WTC11 (cell line): ENCODE measurements at regions not wholly inside any gene's neighbourhood (a gene's known extent, or its start where the extent isn't known, plus 50 kb on each side); places are given as distances from the start of the nearest gene placed in this dataset.

Experiments used
- ATAC-seq: fragments of 200-7000 bp; cut with Tn5 transposase; 2 replicates; pipeline ENCODE4 v1.10.0; 2021; ENCODE audit warnings: mild to moderate bottlenecking, moderate library complexity
- CTCF ChIA-PET: fragments of 300-600 bp; sonication (Branson Sonifier 250); formaldehyde crosslinking; loops from one replicate; lab custom pipeline; 2021; ENCODE audit warnings: antibody characterized with exemption; lab: Charles Lee
- POLR2A ChIA-PET: fragments of 350-600 bp; sonication (Branson Sonifier 250); formaldehyde crosslinking; loops from one replicate; lab custom pipeline; 2021; ENCODE audit warnings: antibody characterized with exemption; lab: Charles Lee
- DNase-seq: peaks from one replicate; pipeline ENCODE4 v3.0.0; 2021; ENCODE audit warnings: low spot score
- H3K27ac Mint-ChIP-seq: 2 replicates; pipeline ENCODE4 v1.8.0; 2021; ENCODE audit warnings: mixed read lengths
- H3K27me3 Mint-ChIP-seq: 2 replicates; pipeline ENCODE4 v1.8.0; 2021; ENCODE audit warnings: low read depth, mild to moderate bottlenecking, moderate library complexity, mixed read lengths
- H3K36me3 Mint-ChIP-seq: 2 replicates; pipeline ENCODE4 v1.8.0; 2021; ENCODE audit warnings: mixed read lengths
- H3K4me1 Mint-ChIP-seq: 2 replicates; pipeline ENCODE4 v1.8.0; 2022; ENCODE audit warnings: mixed read lengths
- H3K4me3 Mint-ChIP-seq: 2 replicates; pipeline ENCODE4 v1.8.0; 2021; ENCODE audit warnings: mild to moderate bottlenecking, moderate library complexity, mixed read lengths
- H3K9me3 Mint-ChIP-seq: 2 replicates; pipeline ENCODE4 v1.8.0; 2021; ENCODE audit warnings: mixed read lengths
- ETV6 ChIP-seq: sonication (generic); formaldehyde crosslinking; IDR thresholded peaks from 2 replicates; pipeline ENCODE4 v1.8.1; 2022; ENCODE audit warnings: mild to moderate bottlenecking, missing genetic modification reagents
- FOXJ3 ChIP-seq: sonication (generic); formaldehyde crosslinking; IDR thresholded peaks from 2 replicates; pipeline ENCODE4 v1.9.0; 2021; ENCODE audit warnings: missing genetic modification reagents, mild to moderate bottlenecking, borderline replicate concordance
- FOXK1 ChIP-seq: sonication (generic); formaldehyde crosslinking; IDR thresholded peaks from 2 replicates; pipeline ENCODE4 v1.8.0; 2022; ENCODE audit warnings: mild to moderate bottlenecking, moderate library complexity, missing genetic modification reagents
- GRHL2 ChIP-seq: fragments of 250-450 bp; sonication (Bioruptor Pico); IDR thresholded peaks from 2 replicates; pipeline ENCODE4 v1.8.0; 2022; ENCODE audit warnings: mild to moderate bottlenecking, moderate library complexity; ENCODE audit not compliant: insufficient replicate concordance, severe bottlenecking
- MYBL2 ChIP-seq: sonication (generic); formaldehyde crosslinking; IDR thresholded peaks from 2 replicates; pipeline ENCODE4 v1.8.1; 2023; ENCODE audit warnings: mild to moderate bottlenecking, moderate library complexity, missing genetic modification reagents
- NR3C1 ChIP-seq: sonication (generic); formaldehyde crosslinking; conservative IDR thresholded peaks from 2 replicates; pipeline ENCODE4 v1.8.1; 2023; ENCODE audit warnings: low read depth, mild to moderate bottlenecking, missing genetic modification reagents
- SP1 ChIP-seq: sonication (generic); formaldehyde crosslinking; conservative IDR thresholded peaks from 2 replicates; pipeline ENCODE4 v1.8.1; 2022; ENCODE audit warnings: missing genetic modification reagents
- ZNF138 ChIP-seq: sonication (generic); formaldehyde crosslinking; conservative IDR thresholded peaks from 2 replicates; pipeline ENCODE4 v1.8.1; 2022; ENCODE audit warnings: mild to moderate bottlenecking, moderate library complexity, missing genetic modification reagents
- ZNF219 ChIP-seq: sonication (generic); formaldehyde crosslinking; IDR thresholded peaks from 2 replicates; pipeline ENCODE4 v1.8.0; 2023; ENCODE audit warnings: missing genetic modification reagents, mild to moderate bottlenecking, borderline replicate concordance
- ZNF232 ChIP-seq: sonication (generic); formaldehyde crosslinking; IDR thresholded peaks from 2 replicates; pipeline ENCODE4 v1.8.0; 2022; ENCODE audit warnings: mild to moderate bottlenecking, missing genetic modification reagents
- ZNF263 ChIP-seq: sonication (generic); formaldehyde crosslinking; IDR thresholded peaks from 2 replicates; pipeline ENCODE4 v1.8.1; 2022; ENCODE audit warnings: low read depth, mild to moderate bottlenecking, moderate library complexity, missing genetic modification reagents
- ZNF671 ChIP-seq: fragments of 250-450 bp; sonication (Bioruptor Pico); IDR thresholded peaks from 2 replicates; pipeline ENCODE4 v1.8.0; 2021; ENCODE audit warnings: mild to moderate bottlenecking
- TF ChIP-seq, protein P1 (sequence below): sonication (generic); formaldehyde crosslinking; IDR thresholded peaks from 2 replicates; pipeline ENCODE4 v1.8.0; 2022; ENCODE audit warnings: missing genetic modification reagents
- TF ChIP-seq, protein P2 (sequence below): sonication (generic); formaldehyde crosslinking; IDR thresholded peaks from 2 replicates; pipeline ENCODE4 v1.8.0; 2023; ENCODE audit warnings: missing genetic modification reagents
- TF ChIP-seq, protein P3 (sequence below): sonication (generic); formaldehyde crosslinking; IDR thresholded peaks from 2 replicates; pipeline ENCODE4 v1.8.0; 2022; ENCODE audit warnings: mild to moderate bottlenecking, missing genetic modification reagents
- TF ChIP-seq, protein P4 (sequence below): sonication (generic); formaldehyde crosslinking; conservative IDR thresholded peaks from 2 replicates; pipeline ENCODE4 v1.8.1; 2023; ENCODE audit warnings: mild to moderate bottlenecking, low read depth, missing genetic modification reagents, moderate library complexity
- TF ChIP-seq, protein P5 (sequence below): sonication (generic); formaldehyde crosslinking; IDR thresholded peaks from 2 replicates; pipeline ENCODE4 v1.8.0; 2022; ENCODE audit warnings: mild to moderate bottlenecking, missing genetic modification reagents
- TF ChIP-seq, protein P6 (sequence below): fragments of 250-450 bp; sonication (Bioruptor Pico); conservative IDR thresholded peaks from 2 replicates; pipeline ENCODE4 v1.9.0; 2021; ENCODE audit warnings: mild to moderate bottlenecking

DNA sequence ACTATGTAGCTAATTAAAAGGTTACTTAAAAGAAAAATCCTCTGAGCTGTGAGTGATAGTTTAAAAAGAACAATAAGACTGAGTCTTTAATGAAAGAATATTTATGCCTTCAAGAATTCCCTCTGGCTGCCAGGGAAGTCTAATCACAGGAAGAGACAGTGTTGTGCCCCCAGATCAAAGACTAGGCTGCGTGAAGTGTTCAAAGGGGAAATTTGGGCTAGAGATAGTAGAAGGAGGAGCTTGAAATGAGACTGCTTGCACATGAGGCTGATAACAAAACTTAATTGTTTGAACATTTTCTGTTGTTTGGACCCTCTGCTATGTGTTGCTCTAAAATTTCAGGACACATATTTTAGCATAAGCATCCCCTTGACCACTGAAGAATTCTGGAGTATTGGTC, 99.7 kb upstream of the MTNR1B start:
- ATAC-seq (no peak), DNase-seq (no peak)
- Mint-ChIP-seq H3K4me1 (0 out of 2 replicates have a peak, but pooled peaks cover 4% of the 10 kb centered on the region), H3K36me3 (no peaks in the 10 kb centered on the region), H3K27ac (no peak overlapping the region), H3K27me3 (no peaks in the 10 kb centered on the region), H3K9me3 (no peaks in the 10 kb centered on the region), H3K4me3 (no peak overlapping the region)
- TF ChIP-seq, protein P1, sequence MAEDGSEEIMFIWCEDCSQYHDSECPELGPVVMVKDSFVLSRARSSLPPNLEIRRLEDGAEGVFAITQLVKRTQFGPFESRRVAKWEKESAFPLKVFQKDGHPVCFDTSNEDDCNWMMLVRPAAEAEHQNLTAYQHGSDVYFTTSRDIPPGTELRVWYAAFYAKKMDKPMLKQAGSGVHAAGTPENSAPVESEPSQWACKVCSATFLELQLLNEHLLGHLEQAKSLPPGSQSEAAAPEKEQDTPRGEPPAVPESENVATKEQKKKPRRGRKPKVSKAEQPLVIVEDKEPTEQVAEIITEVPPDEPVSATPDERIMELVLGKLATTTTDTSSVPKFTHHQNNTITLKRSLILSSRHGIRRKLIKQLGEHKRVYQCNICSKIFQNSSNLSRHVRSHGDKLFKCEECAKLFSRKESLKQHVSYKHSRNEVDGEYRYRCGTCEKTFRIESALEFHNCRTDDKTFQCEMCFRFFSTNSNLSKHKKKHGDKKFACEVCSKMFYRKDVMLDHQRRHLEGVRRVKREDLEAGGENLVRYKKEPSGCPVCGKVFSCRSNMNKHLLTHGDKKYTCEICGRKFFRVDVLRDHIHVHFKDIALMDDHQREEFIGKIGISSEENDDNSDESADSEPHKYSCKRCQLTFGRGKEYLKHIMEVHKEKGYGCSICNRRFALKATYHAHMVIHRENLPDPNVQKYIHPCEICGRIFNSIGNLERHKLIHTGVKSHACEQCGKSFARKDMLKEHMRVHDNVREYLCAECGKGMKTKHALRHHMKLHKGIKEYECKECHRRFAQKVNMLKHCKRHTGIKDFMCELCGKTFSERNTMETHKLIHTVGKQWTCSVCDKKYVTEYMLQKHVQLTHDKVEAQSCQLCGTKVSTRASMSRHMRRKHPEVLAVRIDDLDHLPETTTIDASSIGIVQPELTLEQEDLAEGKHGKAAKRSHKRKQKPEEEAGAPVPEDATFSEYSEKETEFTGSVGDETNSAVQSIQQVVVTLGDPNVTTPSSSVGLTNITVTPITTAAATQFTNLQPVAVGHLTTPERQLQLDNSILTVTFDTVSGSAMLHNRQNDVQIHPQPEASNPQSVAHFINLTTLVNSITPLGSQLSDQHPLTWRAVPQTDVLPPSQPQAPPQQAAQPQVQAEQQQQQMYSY: no peak
- TF ChIP-seq ETV6 (CRISPR knock-in tag) (no peak), GRHL2 (CRISPR knock-in tag) (no peak)
- TF ChIP-seq, protein P2, sequence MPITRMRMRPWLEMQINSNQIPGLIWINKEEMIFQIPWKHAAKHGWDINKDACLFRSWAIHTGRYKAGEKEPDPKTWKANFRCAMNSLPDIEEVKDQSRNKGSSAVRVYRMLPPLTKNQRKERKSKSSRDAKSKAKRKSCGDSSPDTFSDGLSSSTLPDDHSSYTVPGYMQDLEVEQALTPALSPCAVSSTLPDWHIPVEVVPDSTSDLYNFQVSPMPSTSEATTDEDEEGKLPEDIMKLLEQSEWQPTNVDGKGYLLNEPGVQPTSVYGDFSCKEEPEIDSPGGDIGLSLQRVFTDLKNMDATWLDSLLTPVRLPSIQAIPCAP (CRISPR knock-in tag): no peak
- TF ChIP-seq, protein P3, sequence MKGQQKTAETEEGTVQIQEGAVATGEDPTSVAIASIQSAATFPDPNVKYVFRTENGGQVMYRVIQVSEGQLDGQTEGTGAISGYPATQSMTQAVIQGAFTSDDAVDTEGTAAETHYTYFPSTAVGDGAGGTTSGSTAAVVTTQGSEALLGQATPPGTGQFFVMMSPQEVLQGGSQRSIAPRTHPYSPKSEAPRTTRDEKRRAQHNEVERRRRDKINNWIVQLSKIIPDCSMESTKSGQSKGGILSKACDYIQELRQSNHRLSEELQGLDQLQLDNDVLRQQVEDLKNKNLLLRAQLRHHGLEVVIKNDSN (CRISPR knock-in tag): no peak
- POLR2A ChIA-PET: no interaction called here
- CTCF ChIA-PET: no interaction called here

DNA sequence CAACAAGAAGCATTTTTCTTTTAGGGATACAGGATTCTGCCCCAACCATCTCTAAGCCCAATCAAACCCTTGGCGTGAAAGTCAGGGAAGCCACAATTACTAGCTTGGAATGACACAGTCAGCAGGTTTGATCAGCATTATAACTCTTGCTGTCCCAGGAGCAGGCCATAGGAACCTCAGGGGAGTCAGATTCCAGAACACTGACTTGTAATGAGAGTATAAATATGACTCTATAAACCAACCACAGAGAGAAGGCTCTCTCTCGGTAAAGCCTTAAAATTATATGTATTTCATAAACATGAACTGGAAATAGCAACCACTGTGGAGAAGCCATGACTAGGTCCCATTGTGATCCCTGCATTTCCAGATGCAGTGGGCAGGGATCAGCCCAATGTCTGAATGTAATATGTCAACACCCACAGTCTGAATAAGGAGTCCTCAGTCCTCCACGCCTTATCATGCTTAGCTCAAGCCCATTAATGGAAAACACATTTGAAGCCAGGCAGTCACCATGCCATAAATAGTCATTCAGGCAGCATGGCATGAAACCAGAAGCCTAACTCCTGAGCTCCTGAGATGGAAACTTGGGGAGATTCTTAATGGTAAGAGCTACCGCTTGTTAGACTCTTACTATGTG, 99.1 kb upstream of the MTNR1B start:
- CTCF ChIA-PET: no interaction called here
- Mint-ChIP-seq H3K27me3 (no peaks in the 10 kb centered on the region), H3K9me3 (no peaks in the 10 kb centered on the region), H3K27ac (no peak overlapping the region), H3K4me1 (0 out of 2 replicates have a peak, but pooled peaks cover 4% of the 10 kb centered on the region), H3K36me3 (no peaks in the 10 kb centered on the region), H3K4me3 (no peak overlapping the region)
- DNase-seq: no peak
- POLR2A ChIA-PET: no interaction called here
- ATAC-seq: no peak
- TF ChIP-seq ZNF263 (CRISPR knock-in tag): no peak
- TF ChIP-seq, protein P4, sequence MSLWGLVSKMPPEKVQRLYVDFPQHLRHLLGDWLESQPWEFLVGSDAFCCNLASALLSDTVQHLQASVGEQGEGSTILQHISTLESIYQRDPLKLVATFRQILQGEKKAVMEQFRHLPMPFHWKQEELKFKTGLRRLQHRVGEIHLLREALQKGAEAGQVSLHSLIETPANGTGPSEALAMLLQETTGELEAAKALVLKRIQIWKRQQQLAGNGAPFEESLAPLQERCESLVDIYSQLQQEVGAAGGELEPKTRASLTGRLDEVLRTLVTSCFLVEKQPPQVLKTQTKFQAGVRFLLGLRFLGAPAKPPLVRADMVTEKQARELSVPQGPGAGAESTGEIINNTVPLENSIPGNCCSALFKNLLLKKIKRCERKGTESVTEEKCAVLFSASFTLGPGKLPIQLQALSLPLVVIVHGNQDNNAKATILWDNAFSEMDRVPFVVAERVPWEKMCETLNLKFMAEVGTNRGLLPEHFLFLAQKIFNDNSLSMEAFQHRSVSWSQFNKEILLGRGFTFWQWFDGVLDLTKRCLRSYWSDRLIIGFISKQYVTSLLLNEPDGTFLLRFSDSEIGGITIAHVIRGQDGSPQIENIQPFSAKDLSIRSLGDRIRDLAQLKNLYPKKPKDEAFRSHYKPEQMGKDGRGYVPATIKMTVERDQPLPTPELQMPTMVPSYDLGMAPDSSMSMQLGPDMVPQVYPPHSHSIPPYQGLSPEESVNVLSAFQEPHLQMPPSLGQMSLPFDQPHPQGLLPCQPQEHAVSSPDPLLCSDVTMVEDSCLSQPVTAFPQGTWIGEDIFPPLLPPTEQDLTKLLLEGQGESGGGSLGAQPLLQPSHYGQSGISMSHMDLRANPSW (CRISPR knock-in tag): no peak
- no peak for TF ChIP-seq FOXK1 (CRISPR knock-in tag)
- no peak for TF ChIP-seq ZNF138 (CRISPR knock-in tag)
- TF ChIP-seq SP1 (CRISPR knock-in tag): no peak

DNA sequence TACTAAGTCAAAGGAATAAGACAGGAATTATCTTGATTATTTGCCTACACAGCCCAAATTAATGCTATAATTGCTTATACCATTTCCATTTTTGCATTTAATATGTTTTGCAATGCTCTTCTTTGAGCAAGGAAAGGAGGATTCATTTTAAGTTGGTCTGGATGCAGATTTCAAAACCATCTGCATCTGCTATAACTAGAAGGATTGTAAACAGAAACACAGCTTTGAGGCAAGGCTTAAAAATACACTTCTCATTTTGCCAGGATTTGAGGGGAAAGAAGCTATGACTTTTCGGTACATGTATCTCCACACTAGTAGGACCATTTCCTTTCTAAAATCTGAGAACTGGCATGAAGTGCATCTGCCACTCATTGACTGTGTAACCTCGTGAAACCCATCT, 95.9 kb upstream of the MTNR1B start:
- Mint-ChIP-seq H3K4me1 (no peaks in the 10 kb centered on the region), H3K9me3 (no peaks in the 10 kb centered on the region), H3K27me3 (no peaks in the 10 kb centered on the region), H3K4me3 (no peak overlapping the region), H3K36me3 (no peaks in the 10 kb centered on the region), H3K27ac (no peak overlapping the region)
- ATAC-seq: no peak
- DNase-seq: no peak
- ChIA-PET POLR2A (no interaction called here), CTCF (interaction anchor here (1.0 kb wide), 1 partner anchor 803 kb away, joined by 4 read pairs; no protein-coding TSS in a partner anchor)
- TF ChIP-seq ZNF671 (CRISPR knock-in tag) (no peak), ZNF219 (CRISPR knock-in tag) (no peak), GRHL2 (CRISPR knock-in tag) (no peak), NR3C1 (CRISPR knock-in tag) (no peak), ZNF232 (no peak), FOXJ3 (CRISPR knock-in tag) (no peak), MYBL2 (CRISPR knock-in tag) (no peak)
- TF ChIP-seq, protein P5, sequence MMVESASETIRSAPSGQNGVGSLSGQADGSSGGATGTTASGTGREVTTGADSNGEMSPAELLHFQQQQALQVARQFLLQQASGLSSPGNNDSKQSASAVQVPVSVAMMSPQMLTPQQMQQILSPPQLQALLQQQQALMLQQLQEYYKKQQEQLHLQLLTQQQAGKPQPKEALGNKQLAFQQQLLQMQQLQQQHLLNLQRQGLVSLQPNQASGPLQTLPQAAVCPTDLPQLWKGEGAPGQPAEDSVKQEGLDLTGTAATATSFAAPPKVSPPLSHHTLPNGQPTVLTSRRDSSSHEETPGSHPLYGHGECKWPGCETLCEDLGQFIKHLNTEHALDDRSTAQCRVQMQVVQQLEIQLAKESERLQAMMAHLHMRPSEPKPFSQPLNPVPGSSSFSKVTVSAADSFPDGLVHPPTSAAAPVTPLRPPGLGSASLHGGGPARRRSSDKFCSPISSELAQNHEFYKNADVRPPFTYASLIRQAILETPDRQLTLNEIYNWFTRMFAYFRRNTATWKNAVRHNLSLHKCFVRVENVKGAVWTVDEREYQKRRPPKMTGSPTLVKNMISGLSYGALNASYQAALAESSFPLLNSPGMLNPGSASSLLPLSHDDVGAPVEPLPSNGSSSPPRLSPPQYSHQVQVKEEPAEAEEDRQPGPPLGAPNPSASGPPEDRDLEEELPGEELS (CRISPR knock-in tag): no peak
- TF ChIP-seq, protein P6, sequence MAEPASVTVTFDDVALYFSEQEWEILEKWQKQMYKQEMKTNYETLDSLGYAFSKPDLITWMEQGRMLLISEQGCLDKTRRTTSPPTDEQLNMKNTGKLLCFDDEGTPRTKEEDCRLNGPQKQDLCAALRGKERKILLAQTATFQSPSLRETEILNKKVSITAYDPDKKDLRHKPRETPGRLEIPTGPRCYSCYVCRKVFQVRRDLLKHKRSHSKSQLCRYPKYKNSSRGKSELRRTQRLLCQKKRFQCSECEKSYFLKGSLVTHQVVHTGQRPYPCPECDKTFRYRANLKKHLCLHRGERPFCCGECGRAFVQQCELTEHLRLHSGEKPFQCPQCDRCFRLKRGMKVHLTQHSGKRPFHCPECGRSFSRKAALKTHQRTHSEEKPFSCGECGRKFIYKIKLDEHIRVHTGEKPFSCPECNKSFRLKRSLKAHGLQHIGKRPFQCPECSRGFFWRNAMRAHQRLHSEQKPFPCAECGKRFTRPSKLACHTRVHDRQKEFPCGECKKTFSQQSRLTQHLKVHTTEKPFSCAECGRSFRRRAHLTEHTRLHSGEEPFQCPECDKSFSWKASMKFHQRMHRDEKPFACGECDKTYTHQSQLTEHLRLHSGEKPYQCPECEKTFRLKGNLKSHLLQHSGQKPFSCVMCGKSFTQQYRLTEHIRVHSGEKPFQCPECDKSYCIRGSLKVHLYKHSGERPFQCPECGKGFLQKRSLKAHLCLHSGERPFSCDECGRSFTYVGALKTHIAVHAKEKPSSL (CRISPR knock-in tag): no peak
